K562 (cell line): ENCODE measurements at regions not wholly inside any gene's neighbourhood (a gene's known extent, or its start where the extent isn't known, plus 50 kb on each side); places are given as distances from the start of the nearest gene placed in this dataset.

Source experiments
- ATAC-seq: fragments of 200-7000 bp; cut with Tn5 transposase; 3 replicates; pipeline ENCODE4 v1.9.1; 2020; ENCODE audit warnings: moderate library complexity
- BruUV-seq: library from RNA; stranded (reverse); fragments of 400-500 nt; replicated peaks from 2 replicates; lab custom pipeline; 2021; lab: Mats Ljungman, UMichigan
- CTCF ChIA-PET: fragments of 300-600 bp; formaldehyde crosslinking; extraction: SDS; loops from one replicate; lab custom pipeline; 2021; ENCODE audit warnings: low intra/inter-chr PET ratio; lab: Yijun Ruan, JAX
- POLR2A ChIA-PET: fragments of 300-600, 350-650 bp; sonication (Branson Sonifier 250); formaldehyde crosslinking; extraction: SDS; loops from one replicate; lab custom pipeline; 2021; ENCODE audit warnings: antibody characterized with exemption, inconsistent platforms; lab: Yijun Ruan, JAX
- DNase-seq, 4 experiments: peaks; one replicate each; pipeline versions ENCODE4 v3.0.0 to v3.0.0-alpha.2; 2011 to 2018; ENCODE audit warnings: low spot score in 3 of 4, mixed read lengths in 3 of 4; ENCODE audit errors: extremely low read depth in 1 of 4
- FAIRE-seq: peaks from 2 replicates; lab custom pipeline; 2011; peaks lifted over from hg19 to GRCh38; lab: Jason Lieb, UNC
- H2AFZ ChIP-seq: 2 replicates; pipeline ENCODE4 v1.6.0; 2011; ENCODE audit warnings: low read depth, low read length, control low read depth, inconsistent platforms
- H3K27ac ChIP-seq: fragments of 200-600 bp; 3 replicates; pipeline ENCODE4 v1.8.0; 2011; ENCODE audit warnings: low read depth, mild to moderate bottlenecking, control low read depth, inconsistent platforms, low read length, moderate library complexity, mixed read lengths; ENCODE audit errors: extremely low read depth
- H3K27me3 ChIP-seq, 2 experiments: fragments of 300-600 bp in 1 of 2; 2 replicates in 1 of 2; 3 replicates in 1 of 2; pipeline versions ENCODE4 v1.6.0 to v1.8.0; 2011; ENCODE audit warnings: inconsistent platforms in 2 of 2, low read length in 2 of 2, mild to moderate bottlenecking in 1 of 2, mixed read lengths in 1 of 2, moderate library complexity in 1 of 2; ENCODE audit not compliant: control insufficient read depth in 2 of 2, insufficient read depth in 2 of 2
- H3K36me3 ChIP-seq: fragments of 300-600 bp; 3 replicates; pipeline ENCODE4 v1.8.0; 2011; ENCODE audit warnings: mild to moderate bottlenecking, low read length, inconsistent platforms; ENCODE audit not compliant: control insufficient read depth, insufficient read depth
- H3K4me1 ChIP-seq, 2 experiments: fragments of 200-600 bp in 1 of 2; replicated peaks in 1 of 2; 2 replicates in 1 of 2; 3 replicates in 1 of 2; pipeline versions ENCODE4 v1.5.1 to v1.8.0; 2011; ENCODE audit warnings: inconsistent platforms in 2 of 2, low read length in 2 of 2, mild to moderate bottlenecking in 1 of 2, mixed read lengths in 1 of 2, moderate library complexity in 1 of 2; ENCODE audit not compliant: control insufficient read depth in 2 of 2, insufficient read depth in 2 of 2
- H3K4me2 ChIP-seq: 2 replicates; pipeline ENCODE4 v1.6.1; 2011; ENCODE audit warnings: low read length, control low read depth, inconsistent platforms, mixed read lengths; ENCODE audit not compliant: insufficient read depth
- H3K4me3 ChIP-seq: fragments of 200-600 bp; sonication (generic), shearing (Covaris generic); 2 replicates; pipeline ENCODE4 v1.5.1; 2016; ENCODE audit warnings: control low read depth, inconsistent platforms
- H3K79me2 ChIP-seq: fragments of 200-600 bp; 3 replicates; pipeline ENCODE4 v1.8.0; 2011; ENCODE audit warnings: low read length, inconsistent platforms; ENCODE audit not compliant: control insufficient read depth, insufficient read depth
- H3K9ac ChIP-seq, 2 experiments: 2 replicates each; pipeline versions ENCODE4 v1.6.0 to v1.6.1; 2011; ENCODE audit warnings: low read depth in 2 of 2, low read length in 2 of 2, control low read depth in 1 of 2, inconsistent platforms in 1 of 2, mild to moderate bottlenecking in 1 of 2, mixed read lengths in 1 of 2; ENCODE audit not compliant: insufficient read depth in 1 of 2
- H3K9me1 ChIP-seq: one replicate; pipeline ENCODE4 v1.6.0; 2011; ENCODE audit warnings: inconsistent platforms, mild to moderate bottlenecking, low read length, moderate library complexity; ENCODE audit not compliant: control insufficient read depth, insufficient read depth
- H3K9me3 ChIP-seq: replicated peaks from 2 replicates; pipeline ENCODE4 v1.5.1; 2011; ENCODE audit warnings: low read depth, low read length, inconsistent platforms; ENCODE audit not compliant: control insufficient read depth, insufficient read depth
- H4K20me1 ChIP-seq: replicated peaks from 2 replicates; pipeline ENCODE4 v1.6.1; 2011; ENCODE audit warnings: low read length, inconsistent platforms, mixed read lengths; ENCODE audit not compliant: control insufficient read depth, insufficient read depth
- ATF7 ChIP-seq: fragments of 450-650 bp; IDR thresholded peaks from 2 replicates; pipeline ENCODE4 v1.7.1; 2014; ENCODE audit warnings: mild to moderate bottlenecking, moderate library complexity
- ESRRA ChIP-seq: fragments of 450-650 bp; IDR thresholded peaks from 2 replicates; pipeline ENCODE4 v1.6.1; 2014; ENCODE audit warnings: low read depth, mild to moderate bottlenecking, moderate library complexity, borderline replicate concordance
- RFX7 ChIP-seq: fragments of 250-450 bp; sonication (Bioruptor Pico); IDR thresholded peaks from 2 replicates; pipeline ENCODE4 v1.5.1; 2021; ENCODE audit warnings: mild to moderate bottlenecking
- ZBTB2 ChIP-seq: fragments of 450-650 bp; IDR thresholded peaks from 2 replicates; pipeline ENCODE4 v1.6.1; 2016; ENCODE audit warnings: antibody characterized with exemption
- in situ Hi-C: fragments of 300-500 bp; cut with MboI; formaldehyde crosslinking; loops from 4 replicates; pipeline ENCODE4 v1.15.0; 2018; ENCODE audit warnings: inconsistent platforms, mixed read lengths
- intact Hi-C: fragments of 100-400 bp; cut with micrococcal nuclease; formaldehyde crosslinking; loops from 2 replicates; pipeline ENCODE4 v1.14.2; 2022
- TF ChIP-seq, protein P1 (sequence below): fragments of 200-800 bp; sonication (Bioruptor generic); IDR thresholded peaks from 2 replicates; pipeline ENCODE4 v1.6.1; 2017; ENCODE audit warnings: missing genetic modification characterization, missing compliant biosample characterization
- TF ChIP-seq, protein P2 (sequence below): fragments of 450-650 bp; IDR thresholded peaks from 2 replicates; pipeline ENCODE4 v1.6.1; 2017; ENCODE audit warnings: mild to moderate bottlenecking, moderate library complexity

GRCh38 chr5:110072651-110073050 lies 382.9 kb downstream of the MAN2A1 start:
- in situ Hi-C loops, result no loop called here
- ChIA-PET CTCF (no interaction called here), POLR2A (no interaction called here)
- H4K20me1 ChIP-seq, result no peaks in the 10 kb centered on the region
- no peak for DNase-seq
- H3K4me2 ChIP-seq, result no peak overlapping the region
- H3K4me3 ChIP-seq, result no peak overlapping the region
- no peaks in the 10 kb centered on the region for H3K9me3 ChIP-seq
- FAIRE-seq, result no peak
- H3K9me1 ChIP-seq, result no peaks in the 10 kb centered on the region
- no peak for ATAC-seq
- no peaks in the 10 kb centered on the region for H3K4me1 ChIP-seq
- no peaks in the 10 kb centered on the region for H3K79me2 ChIP-seq
- no TSS peak for BruUV-seq
- H3K9ac ChIP-seq, result no peak overlapping the region
- no peak overlapping the region for H3K27ac ChIP-seq
- no peak overlapping the region for H2AFZ ChIP-seq
- no peaks in the 10 kb centered on the region for H3K27me3 ChIP-seq
- TF ChIP-seq ZBTB2 (no peak), RFX7 (CRISPR knock-in tag) (no peak), ESRRA (no peak), ATF7 (no peak)
- TF ChIP-seq, protein P1, sequence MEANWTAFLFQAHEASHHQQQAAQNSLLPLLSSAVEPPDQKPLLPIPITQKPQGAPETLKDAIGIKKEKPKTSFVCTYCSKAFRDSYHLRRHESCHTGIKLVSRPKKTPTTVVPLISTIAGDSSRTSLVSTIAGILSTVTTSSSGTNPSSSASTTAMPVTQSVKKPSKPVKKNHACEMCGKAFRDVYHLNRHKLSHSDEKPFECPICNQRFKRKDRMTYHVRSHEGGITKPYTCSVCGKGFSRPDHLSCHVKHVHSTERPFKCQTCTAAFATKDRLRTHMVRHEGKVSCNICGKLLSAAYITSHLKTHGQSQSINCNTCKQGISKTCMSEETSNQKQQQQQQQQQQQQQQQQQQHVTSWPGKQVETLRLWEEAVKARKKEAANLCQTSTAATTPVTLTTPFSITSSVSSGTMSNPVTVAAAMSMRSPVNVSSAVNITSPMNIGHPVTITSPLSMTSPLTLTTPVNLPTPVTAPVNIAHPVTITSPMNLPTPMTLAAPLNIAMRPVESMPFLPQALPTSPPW, result no peak
- TF ChIP-seq, protein P2, sequence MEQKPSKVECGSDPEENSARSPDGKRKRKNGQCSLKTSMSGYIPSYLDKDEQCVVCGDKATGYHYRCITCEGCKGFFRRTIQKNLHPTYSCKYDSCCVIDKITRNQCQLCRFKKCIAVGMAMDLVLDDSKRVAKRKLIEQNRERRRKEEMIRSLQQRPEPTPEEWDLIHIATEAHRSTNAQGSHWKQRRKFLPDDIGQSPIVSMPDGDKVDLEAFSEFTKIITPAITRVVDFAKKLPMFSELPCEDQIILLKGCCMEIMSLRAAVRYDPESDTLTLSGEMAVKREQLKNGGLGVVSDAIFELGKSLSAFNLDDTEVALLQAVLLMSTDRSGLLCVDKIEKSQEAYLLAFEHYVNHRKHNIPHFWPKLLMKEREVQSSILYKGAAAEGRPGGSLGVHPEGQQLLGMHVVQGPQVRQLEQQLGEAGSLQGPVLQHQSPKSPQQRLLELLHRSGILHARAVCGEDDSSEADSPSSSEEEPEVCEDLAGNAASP, result no peak
- H3K36me3 ChIP-seq, result no peaks in the 10 kb centered on the region
- intact Hi-C loops, result no loop called here
